ENCODE measurements at regions not wholly inside any gene's neighbourhood (a gene's known extent, or its start where the extent isn't known, plus 50 kb on each side); places are given as distances from the start of the nearest gene placed in this dataset.
"Not testable (repeated sequence)": the region's sequence is repeated elsewhere in the genome, so short reads cannot be mapped to it uniquely, and the experiment has no call there.

GRCh38 chr3:191637611-191638010 is 176.6 kb downstream of the PYDC2 start:
- H3K36me3 ChIP-seq (ENCODE audit: control insufficient read depth, insufficient read depth, low read length): no peaks in the 10 kb centered on the region
- DNase-seq (ENCODE audit: low read depth, low spot score): no peak
- H3K9me3 ChIP-seq (ENCODE audit: control insufficient read depth, insufficient read depth, low read length): no peaks in the 10 kb centered on the region
- H3K4me3 ChIP-seq (ENCODE audit: low read length): no peak overlapping the region
- no peak overlapping the region for H3K27ac ChIP-seq (ENCODE audit: low read length)
- H3K4me1 ChIP-seq (ENCODE audit: control insufficient read depth, insufficient read depth, low read length): no peaks in the 10 kb centered on the region
- no peaks in the 10 kb centered on the region for H3K27me3 ChIP-seq (ENCODE audit: control insufficient read depth, insufficient read depth, low read length)

- H3K4me3 ChIP-seq (ENCODE audit: low read length): no peak overlapping the region
- no CpG with 5 or more reads among the region's 3 CpGs for WGBS (ENCODE audit: insufficient coverage, insufficient read length)
- H3K9me3 ChIP-seq (ENCODE audit: control insufficient read depth, insufficient read depth, low read length): no peaks in the 10 kb centered on the region
- no peaks in the 10 kb centered on the region for H3K36me3 ChIP-seq (ENCODE audit: control insufficient read depth, insufficient read depth, low read length)
- H3K27ac ChIP-seq (ENCODE audit: low read length): no peak overlapping the region
- H3K27me3 ChIP-seq (ENCODE audit: control insufficient read depth, insufficient read depth, low read length): no peaks in the 10 kb centered on the region
- H3K4me1 ChIP-seq (ENCODE audit: control insufficient read depth, insufficient read depth, low read length): no peaks in the 10 kb centered on the region
- no peak for DNase-seq (ENCODE audit: low read depth, low spot score)
Measured at GRCh38 chr3:191641789-191642188, 180.8 kb downstream of the PYDC2 start.

- Histone ChIP-seq H3K27me3 (ENCODE audit: control insufficient read depth, insufficient read depth, low read length) (no peaks in the 10 kb centered on the region), H3K27ac (ENCODE audit: low read length) (no peak overlapping the region), H3K36me3 (ENCODE audit: control insufficient read depth, insufficient read depth, low read length) (no peaks in the 10 kb centered on the region), H3K9me3 (ENCODE audit: control insufficient read depth, insufficient read depth, low read length) (no peaks in the 10 kb centered on the region), H3K4me3 (ENCODE audit: low read length) (no peak overlapping the region), H3K4me1 (ENCODE audit: control insufficient read depth, insufficient read depth, low read length) (no peaks in the 10 kb centered on the region)
- no peak for DNase-seq (ENCODE audit: low read depth, low spot score)
- no CpG with 5 or more reads among the region's 2 CpGs for WGBS (ENCODE audit: insufficient coverage, insufficient read length)
Measured at GRCh38 chr3:191644291-191644690, 183.3 kb downstream of the PYDC2 start.

- Histone ChIP-seq H3K27ac (ENCODE audit: low read length) (no peak overlapping the region), H3K36me3 (ENCODE audit: control insufficient read depth, insufficient read depth, low read length) (no peaks in the 10 kb centered on the region), H3K9me3 (ENCODE audit: control insufficient read depth, insufficient read depth, low read length) (no peaks in the 10 kb centered on the region; the same call in 1 of the 2 replicates), H3K4me1 (ENCODE audit: control insufficient read depth, insufficient read depth, low read length) (no peaks in the 10 kb centered on the region), H3K27me3 (ENCODE audit: control insufficient read depth, insufficient read depth, low read length) (no peaks in the 10 kb centered on the region), H3K4me3 (ENCODE audit: low read length) (no peak overlapping the region)
- DNase-seq (ENCODE audit: low read depth, low spot score): no peak
- no CpG with 5 or more reads among the region's 4 CpGs for WGBS (ENCODE audit: insufficient coverage, insufficient read length)
Measured at GRCh38 chr3:191646242-191646641, 185.3 kb downstream of the PYDC2 start.

GRCh38 chr3:191648787-191649186 is 187.8 kb downstream of the PYDC2 start:
- Histone ChIP-seq H3K27me3 (ENCODE audit: control insufficient read depth, insufficient read depth, low read length) (no peaks in the 10 kb centered on the region), H3K4me3 (ENCODE audit: low read length) (no peak overlapping the region), H3K4me1 (ENCODE audit: control insufficient read depth, insufficient read depth, low read length) (no peaks in the 10 kb centered on the region), H3K27ac (ENCODE audit: low read length) (no peak overlapping the region), H3K9me3 (ENCODE audit: control insufficient read depth, insufficient read depth, low read length) (no peaks in the 10 kb centered on the region; the same call in 1 of the 2 replicates), H3K36me3 (ENCODE audit: control insufficient read depth, insufficient read depth, low read length) (no peaks in the 10 kb centered on the region)
- no peak for DNase-seq (ENCODE audit: low read depth, low spot score)

GRCh38 chr3:191649626-191650025 is 188.7 kb downstream of the PYDC2 start:
- no peak for DNase-seq (ENCODE audit: low read depth, low spot score)
- no peaks in the 10 kb centered on the region for H3K27me3 ChIP-seq (ENCODE audit: control insufficient read depth, insufficient read depth, low read length)
- H3K27ac ChIP-seq (ENCODE audit: low read length): no peak overlapping the region
- WGBS (ENCODE audit: insufficient coverage, insufficient read length): no CpG with 5 or more reads among the region's 1 CpG
- H3K9me3 ChIP-seq (ENCODE audit: control insufficient read depth, insufficient read depth, low read length): no peaks in the 10 kb centered on the region; the same call in 1 of the 2 replicates
- H3K4me3 ChIP-seq (ENCODE audit: low read length): no peak overlapping the region
- no peaks in the 10 kb centered on the region for H3K36me3 ChIP-seq (ENCODE audit: control insufficient read depth, insufficient read depth, low read length)
- no peaks in the 10 kb centered on the region for H3K4me1 ChIP-seq (ENCODE audit: control insufficient read depth, insufficient read depth, low read length)

- H3K9me3 ChIP-seq (ENCODE audit: control insufficient read depth, insufficient read depth, low read length); H3K4me3 ChIP-seq (ENCODE audit: low read length); H3K27ac ChIP-seq (ENCODE audit: low read length); H3K27me3 ChIP-seq (ENCODE audit: control insufficient read depth, insufficient read depth, low read length); DNase-seq (ENCODE audit: low read depth, low spot score); H3K36me3 ChIP-seq (ENCODE audit: control insufficient read depth, insufficient read depth, low read length); H3K4me1 ChIP-seq (ENCODE audit: control insufficient read depth, insufficient read depth, low read length): not testable (repeated sequence)
- WGBS (ENCODE audit: insufficient coverage, insufficient read length): no CpG with 5 or more reads among the region's 18 CpGs
Measured at GRCh38 chr3:191658781-191659419, 197.9 kb downstream of the PYDC2 start.

GRCh38 chr3:191662150-191662549 is 201.2 kb downstream of the PYDC2 start:
- not testable (repeated sequence) for H3K27ac ChIP-seq (ENCODE audit: low read length); DNase-seq (ENCODE audit: low read depth, low spot score); H3K4me1 ChIP-seq (ENCODE audit: control insufficient read depth, insufficient read depth, low read length); H3K36me3 ChIP-seq (ENCODE audit: control insufficient read depth, insufficient read depth, low read length); H3K9me3 ChIP-seq (ENCODE audit: control insufficient read depth, insufficient read depth, low read length); H3K27me3 ChIP-seq (ENCODE audit: control insufficient read depth, insufficient read depth, low read length); H3K4me3 ChIP-seq (ENCODE audit: low read length)
- WGBS (ENCODE audit: insufficient coverage, insufficient read length): no CpG with 5 or more reads among the region's 5 CpGs

GRCh38 chr3:191680989-191681597 is 220.1 kb downstream of the PYDC2 start:
- Histone ChIP-seq H3K36me3 (ENCODE audit: control insufficient read depth, insufficient read depth, low read length) (no peaks in the 10 kb centered on the region), H3K27ac (ENCODE audit: low read length) (no peak overlapping the region)

GRCh38 chr3:191682961-191683360 is 222.0 kb downstream of the PYDC2 start:
- no peaks in the 10 kb centered on the region for H3K36me3 ChIP-seq (ENCODE audit: control insufficient read depth, insufficient read depth, low read length)
- WGBS (ENCODE audit: insufficient coverage, insufficient read length): 100% methylated on average over 1 of the region's 5 CpGs
- no peak for DNase-seq (ENCODE audit: low read depth, low spot score)

More at GRCh38 chr3:191680989-191681597, 220.1 kb downstream of the PYDC2 start:
- H3K4me3 ChIP-seq (ENCODE audit: low read length): no peak overlapping the region
- H3K27me3 ChIP-seq (ENCODE audit: control insufficient read depth, insufficient read depth, low read length): no peaks in the 10 kb centered on the region
- H3K4me1 ChIP-seq (ENCODE audit: control insufficient read depth, insufficient read depth, low read length): no peaks in the 10 kb centered on the region
- no peak for DNase-seq (ENCODE audit: low read depth, low spot score)
- H3K9me3 ChIP-seq (ENCODE audit: control insufficient read depth, insufficient read depth, low read length): no peaks in the 10 kb centered on the region
- WGBS (ENCODE audit: insufficient coverage, insufficient read length): 100% methylated on average over 1 of the region's 3 CpGs

GRCh38 chr3:191686626-191687025 is 225.7 kb downstream of the PYDC2 start:
- Histone ChIP-seq H3K27ac (ENCODE audit: low read length) (no peak overlapping the region), H3K9me3 (ENCODE audit: control insufficient read depth, insufficient read depth, low read length) (no peaks in the 10 kb centered on the region), H3K4me3 (ENCODE audit: low read length) (no peak overlapping the region), H3K36me3 (ENCODE audit: control insufficient read depth, insufficient read depth, low read length) (no peaks in the 10 kb centered on the region), H3K4me1 (ENCODE audit: control insufficient read depth, insufficient read depth, low read length) (no peaks in the 10 kb centered on the region; the same call in 1 of the 2 replicates), H3K27me3 (ENCODE audit: control insufficient read depth, insufficient read depth, low read length) (no peaks in the 10 kb centered on the region)
- no peak for DNase-seq (ENCODE audit: low read depth, low spot score)

More at GRCh38 chr3:191682961-191683360, 222.0 kb downstream of the PYDC2 start:
- Histone ChIP-seq H3K4me3 (ENCODE audit: low read length) (no peak overlapping the region), H3K4me1 (ENCODE audit: control insufficient read depth, insufficient read depth, low read length) (no peaks in the 10 kb centered on the region; the same call in 1 of the 2 replicates), H3K9me3 (ENCODE audit: control insufficient read depth, insufficient read depth, low read length) (no peaks in the 10 kb centered on the region), H3K27me3 (ENCODE audit: control insufficient read depth, insufficient read depth, low read length) (no peaks in the 10 kb centered on the region), H3K27ac (ENCODE audit: low read length) (no peak overlapping the region)
